Tibial artery (tissue), 4 donors: ENCODE measurements at regions not wholly inside any gene's neighbourhood (a gene's known extent, or its start where the extent isn't known, plus 50 kb on each side); places are given as distances from the start of the nearest gene placed in this dataset.

Experiments
- DNase-seq, 2 donors: peaks; one replicate each; pipeline ENCODE4 v3.0.0-alpha.2; 2019
- H3K27ac ChIP-seq, 2 donors: fragments of 200-600 bp; sonication (generic) in 1 of 2; 1 replicate in 1 of 2; 2 replicates in 1 of 2; pipeline ENCODE4 v1.5.1; 2018 to 2019; ENCODE audit warnings: mild to moderate bottlenecking in 1 of 2
- H3K27me3 ChIP-seq, 2 donors: fragments of 200-600 bp; sonication (generic) in 1 of 2; one replicate each; pipeline versions ENCODE4 v1.5.1 to v1.6.0; 2016 to 2019
- H3K36me3 ChIP-seq, 3 donors: fragments of 200-600 bp; sonication (generic) in 2 of 3; one replicate each; pipeline ENCODE4 v1.5.1; 2016 to 2019; ENCODE audit warnings: mild to moderate bottlenecking in 2 of 3
- H3K4me1 ChIP-seq, 4 donors: fragments of 200-600 bp; sonication (generic) in 2 of 4; 1 replicate in 3 of 4; 2 replicates in 1 of 4; pipeline ENCODE4 v1.5.1; 2016 to 2019
- H3K4me3 ChIP-seq, 2 donors: fragments of 200-600 bp; sonication (generic) in 1 of 2; 1 replicate in 1 of 2; 2 replicates in 1 of 2; pipeline ENCODE4 v1.5.1; 2018 to 2019; ENCODE audit warnings: mild to moderate bottlenecking in 2 of 2
- H3K9me3 ChIP-seq, 3 donors: fragments of 200-600 bp; sonication (generic) in 1 of 3; one replicate each; pipeline ENCODE4 v1.5.1; 2016 to 2019
- CTCF ChIP-seq, 2 experiments: fragments of 200-600 bp in 1 of 2; fragments of 450-650 bp in 1 of 2; IDR thresholded peaks; one replicate each; pipeline ENCODE4 v1.5.1; 2017 to 2019; ENCODE audit warnings: antibody characterized with exemption in 2 of 2, mild to moderate bottlenecking in 1 of 2, moderate library complexity in 1 of 2
- intact Hi-C: fragments of 100-400 bp; cut with DNase I; formaldehyde crosslinking; loops from one replicate; pipeline ENCODE4 v1.15.0; 2023; ENCODE audit warnings: low total_unique reads

GRCh38 chr22:48650323-48651035, 1177.2 kb downstream of the BRD1 start:
- H3K27ac ChIP-seq: no peak overlapping the region
- no peaks in the 10 kb centered on the region for H3K36me3 ChIP-seq
- no peak for TF ChIP-seq CTCF (IDR thresholded peaks at IDR 0.05)
- H3K4me3 ChIP-seq: no peak overlapping the region
- peaks cover 0 to 3% (median 0%) of the 10 kb centered on the region in 4 donors for H3K4me1 ChIP-seq
- DNase-seq: no peak
- no peaks in the 10 kb centered on the region for H3K27me3 ChIP-seq
- intact Hi-C loops: no loop called here
- H3K9me3 ChIP-seq: no peaks in the 10 kb centered on the region

GRCh38 chr22:48649466-48649865, 1178.2 kb downstream of the BRD1 start:
- TF ChIP-seq CTCF (IDR thresholded peaks at IDR 0.05): no peak
- Histone ChIP-seq H3K27ac (no peak overlapping the region), H3K9me3 (no peaks in the 10 kb centered on the region), H3K36me3 (no peaks in the 10 kb centered on the region), H3K27me3 (no peaks in the 10 kb centered on the region), H3K4me1 (peaks cover 0 to 3% (median 0%) of the 10 kb centered on the region in 4 donors), H3K4me3 (no peak overlapping the region)
- DNase-seq: no peak
- intact Hi-C loops: no loop called here

GRCh38 chr22:48649031-48649430, 1178.6 kb downstream of the BRD1 start:
- H3K9me3 ChIP-seq: no peaks in the 10 kb centered on the region
- H3K27ac ChIP-seq: no peak overlapping the region
- no peak for DNase-seq
- no peak for TF ChIP-seq CTCF (IDR thresholded peaks at IDR 0.05)
- intact Hi-C loops: no loop called here
- H3K27me3 ChIP-seq: no peaks in the 10 kb centered on the region
- H3K36me3 ChIP-seq: no peaks in the 10 kb centered on the region
- no peak overlapping the region for H3K4me3 ChIP-seq
- no peaks in the 10 kb centered on the region for H3K4me1 ChIP-seq

GRCh38 chr22:48647606-48648515, 1179.8 kb downstream of the BRD1 start:
- no peak for TF ChIP-seq CTCF (IDR thresholded peaks at IDR 0.05)
- Histone ChIP-seq H3K27me3 (no peaks in the 10 kb centered on the region), H3K36me3 (no peaks in the 10 kb centered on the region), H3K4me3 (no peak overlapping the region), H3K27ac (no peak overlapping the region), H3K4me1 (no peaks in the 10 kb centered on the region), H3K9me3 (no peaks in the 10 kb centered on the region)
- DNase-seq: no peak
- intact Hi-C loops: no loop called here

GRCh38 chr22:48647051-48647450, 1180.6 kb downstream of the BRD1 start:
- no peak overlapping the region for H3K27ac ChIP-seq
- H3K4me3 ChIP-seq: no peak overlapping the region
- DNase-seq: no peak
- no peaks in the 10 kb centered on the region for H3K4me1 ChIP-seq
- TF ChIP-seq CTCF (IDR thresholded peaks at IDR 0.05): no peak
- H3K9me3 ChIP-seq: no peaks in the 10 kb centered on the region
- no peaks in the 10 kb centered on the region for H3K36me3 ChIP-seq
- no peaks in the 10 kb centered on the region for H3K27me3 ChIP-seq
- intact Hi-C loops: no loop called here
